Ishikawa (cell line): ENCODE measurements at regions not wholly inside any gene's neighbourhood (a gene's known extent, or its start where the extent isn't known, plus 50 kb on each side); places are given as distances from the start of the nearest gene placed in this dataset.

Source experiments
- EP300 ChIP-seq: IDR thresholded peaks from 2 replicates; pipeline ENCODE4 v1.6.1; 2012; ENCODE audit warnings: borderline replicate concordance
- FOXM1 ChIP-seq: IDR thresholded peaks from 2 replicates; pipeline ENCODE4 v1.6.1; 2012; ENCODE audit warnings: low read depth, borderline replicate concordance
- TAF1 ChIP-seq: IDR thresholded peaks from 2 replicates; pipeline ENCODE4 v1.6.1; 2012; ENCODE audit warnings: low read depth, mild to moderate bottlenecking
- YY1 ChIP-seq: IDR thresholded peaks from 2 replicates; pipeline ENCODE4 v1.6.1; 2012; ENCODE audit warnings: low read depth

- no peak for TF ChIP-seq YY1
- no peak for TF ChIP-seq FOXM1
- no peak for TF ChIP-seq TAF1
- TF ChIP-seq EP300 = no peak
Observed at GRCh38 chr13:42454749-42455148, 119.2 kb upstream of the TNFSF11 start.
